HG02798 (cell line): ENCODE measurements at regions not wholly inside any gene's neighbourhood (a gene's known extent, or its start where the extent isn't known, plus 50 kb on each side); places are given as distances from the start of the nearest gene placed in this dataset.

Source experiments
- ATAC-seq: cut with Tn5 transposase; IDR thresholded peaks from one replicate; pipeline ENCODE4 v1.9.1; 2021; ENCODE audit warnings: mild to moderate bottlenecking; ENCODE audit not compliant: unreplicated experiment, poor library complexity

DNA sequence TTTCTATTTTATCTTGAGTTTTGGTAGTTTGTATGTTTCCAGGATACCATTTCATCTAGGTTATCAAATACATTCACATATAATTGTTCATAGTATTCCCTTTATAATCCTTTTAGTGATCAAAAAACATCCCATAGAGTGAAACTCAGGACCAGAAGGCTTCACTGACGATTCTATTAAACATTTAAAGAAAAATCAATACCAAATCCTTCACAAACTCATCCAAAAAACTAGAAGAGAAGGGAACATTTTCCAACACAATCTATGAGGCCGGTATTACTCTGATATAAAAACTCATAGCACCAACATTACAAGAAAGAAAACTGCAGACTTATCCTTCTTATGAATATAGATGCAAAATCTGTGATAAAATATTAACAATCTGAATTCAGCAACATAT lies 203.4 kb downstream of the ANKRD50 start:
- no peak for ATAC-seq

DNA sequence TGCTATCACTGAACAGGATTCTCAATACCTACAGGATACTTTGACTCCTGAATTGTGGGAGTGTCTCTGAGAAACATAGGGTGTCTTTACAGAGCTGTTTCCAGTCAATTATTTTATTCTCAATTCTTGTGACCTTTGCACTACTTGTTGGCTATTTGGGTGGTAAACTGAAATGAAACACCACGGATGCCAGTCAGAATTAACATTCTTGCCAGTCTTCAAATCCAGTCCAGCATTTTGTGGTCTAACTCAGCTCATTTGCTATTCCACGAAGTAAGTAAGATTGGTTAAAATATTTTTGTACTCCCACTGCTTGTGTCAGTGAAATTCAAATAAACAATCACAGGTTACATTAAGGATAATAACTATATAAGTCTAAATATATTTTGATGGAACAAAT lies 197.9 kb downstream of the ANKRD50 start:
- ATAC-seq: no peak

DNA sequence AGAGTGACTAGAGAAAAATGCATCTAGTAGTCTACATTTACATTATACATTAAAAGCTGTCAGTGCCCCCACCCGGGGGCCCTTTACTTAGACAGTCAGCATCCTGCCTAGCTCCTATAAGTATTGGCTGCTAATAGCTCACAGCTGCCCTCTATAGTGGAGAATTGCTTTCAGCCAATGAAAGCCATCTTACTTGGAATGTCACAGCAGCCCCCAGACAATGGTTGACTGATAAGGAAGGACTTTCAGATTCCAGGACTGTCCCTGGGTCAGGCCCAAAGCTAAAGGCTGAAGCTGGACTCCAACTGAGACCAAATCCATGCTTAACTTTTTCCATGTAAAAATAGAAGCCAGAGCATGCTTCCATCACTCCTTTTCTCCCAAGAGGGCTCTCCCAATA lies 196.9 kb downstream of the ANKRD50 start:
- no peak for ATAC-seq

DNA sequence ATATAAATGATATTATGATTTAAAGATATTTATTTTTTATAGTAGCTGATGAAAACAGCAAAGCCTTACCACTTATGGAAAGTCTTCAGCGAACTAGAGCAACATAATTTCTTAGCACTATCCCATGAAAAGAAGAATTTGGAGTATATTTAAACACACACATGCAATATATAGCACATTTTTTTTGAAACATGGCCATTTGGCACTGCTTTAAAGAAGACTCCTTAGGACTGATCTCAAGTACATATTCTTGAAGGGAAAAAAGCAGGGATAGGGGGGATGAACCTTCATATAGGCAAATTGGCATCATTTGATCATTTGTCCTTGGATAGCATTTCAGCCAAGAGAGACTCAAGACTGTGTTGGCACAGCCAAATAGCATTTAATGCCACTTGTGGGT lies 193.3 kb downstream of the ANKRD50 start:
- no peak for ATAC-seq

DNA sequence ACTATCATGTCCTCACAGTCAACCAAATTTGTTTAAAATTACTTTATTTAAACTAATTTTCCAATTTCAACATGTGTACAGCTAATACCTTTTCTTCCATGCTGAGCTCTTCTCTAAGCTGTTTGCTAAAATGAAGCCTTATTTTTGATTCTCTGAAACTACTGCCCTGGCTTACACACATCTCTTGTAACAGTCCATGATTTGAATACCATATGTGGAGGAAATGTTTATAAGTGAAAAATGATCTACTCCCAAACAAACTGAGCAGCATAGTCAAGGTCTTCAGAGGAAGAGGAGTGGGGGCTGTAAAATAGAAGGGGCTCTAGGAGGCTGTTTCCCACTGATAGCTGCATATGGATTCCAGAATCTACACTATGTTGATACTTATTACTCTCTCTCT lies 188.7 kb downstream of the ANKRD50 start:
- no peak for ATAC-seq

DNA sequence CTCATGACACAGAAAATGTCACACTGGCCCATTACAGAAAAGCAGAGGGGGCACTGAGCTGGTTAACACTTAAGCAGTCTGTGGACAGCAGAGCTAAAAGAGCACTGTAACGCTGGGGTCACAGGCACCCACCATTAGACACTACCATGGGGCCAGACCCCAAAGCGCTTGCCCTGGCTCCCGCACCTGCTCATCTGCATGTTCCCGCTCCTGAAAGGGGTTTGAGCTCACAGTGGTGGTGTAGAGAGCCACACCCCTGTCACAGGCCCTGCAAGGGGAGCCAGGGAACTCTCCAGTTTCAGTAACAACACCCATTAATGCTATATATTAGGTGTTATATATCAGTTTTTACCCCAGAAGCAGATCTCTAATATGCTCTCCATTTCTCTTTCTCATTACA lies 187.0 kb downstream of the ANKRD50 start:
- no peak for ATAC-seq

DNA sequence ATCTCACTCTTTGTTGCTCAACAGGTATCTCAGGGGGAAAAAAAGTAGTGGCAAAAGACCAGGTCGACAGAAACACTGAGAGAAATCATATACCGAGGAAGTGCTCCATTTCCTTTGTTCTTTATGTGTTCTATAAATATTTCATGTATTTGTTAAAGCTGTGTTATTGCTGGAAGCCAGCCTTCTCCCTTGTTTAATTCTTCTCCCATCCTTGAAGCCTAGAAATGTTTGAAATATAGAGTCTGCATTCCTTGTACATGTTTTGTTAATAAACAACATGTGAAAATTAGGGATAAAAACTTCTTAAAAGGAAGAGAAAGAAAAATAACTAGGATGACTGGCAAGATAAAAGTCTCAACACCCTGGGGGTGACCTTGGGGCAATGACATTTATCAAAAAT lies 186.2 kb downstream of the ANKRD50 start:
- no peak for ATAC-seq

DNA sequence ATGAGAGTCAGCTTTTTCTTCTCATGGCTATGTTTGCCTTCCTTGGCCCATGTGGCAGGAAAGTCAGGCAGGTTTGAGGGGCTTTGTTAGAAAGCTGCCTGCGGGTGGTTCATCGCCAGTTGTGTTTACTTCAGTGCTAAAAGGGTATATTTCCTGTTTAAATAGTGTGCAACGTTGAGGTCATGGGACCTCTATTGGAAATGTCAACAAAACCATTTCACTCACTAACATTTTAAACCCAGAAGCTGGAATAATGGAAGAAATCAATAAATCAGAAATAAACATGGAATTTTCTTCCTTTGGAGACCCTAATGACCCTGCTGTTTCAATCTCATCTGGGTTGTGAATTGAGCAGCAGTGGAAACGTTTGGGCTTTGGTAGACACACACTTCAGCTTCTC lies 185.8 kb downstream of the ANKRD50 start:
- no peak for ATAC-seq

DNA sequence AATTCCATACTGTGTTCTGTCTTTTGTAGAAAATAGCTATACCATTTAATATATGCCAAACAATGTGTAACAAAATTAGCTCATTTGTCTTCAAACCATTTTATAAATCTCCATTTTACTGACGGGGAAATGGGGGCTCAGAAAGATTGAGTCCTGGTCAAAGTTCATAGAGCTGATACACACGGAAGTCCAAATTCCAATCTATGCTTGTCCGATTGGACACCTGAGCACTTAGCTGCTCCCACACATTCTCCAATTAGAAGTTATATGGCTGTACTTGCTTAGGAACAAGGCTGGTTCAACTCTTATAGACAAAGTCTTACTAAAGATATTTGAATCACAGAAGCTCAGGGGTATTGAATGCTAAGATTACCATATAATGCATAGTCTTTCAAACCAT lies 185.2 kb downstream of the ANKRD50 start:
- ATAC-seq: no peak

DNA sequence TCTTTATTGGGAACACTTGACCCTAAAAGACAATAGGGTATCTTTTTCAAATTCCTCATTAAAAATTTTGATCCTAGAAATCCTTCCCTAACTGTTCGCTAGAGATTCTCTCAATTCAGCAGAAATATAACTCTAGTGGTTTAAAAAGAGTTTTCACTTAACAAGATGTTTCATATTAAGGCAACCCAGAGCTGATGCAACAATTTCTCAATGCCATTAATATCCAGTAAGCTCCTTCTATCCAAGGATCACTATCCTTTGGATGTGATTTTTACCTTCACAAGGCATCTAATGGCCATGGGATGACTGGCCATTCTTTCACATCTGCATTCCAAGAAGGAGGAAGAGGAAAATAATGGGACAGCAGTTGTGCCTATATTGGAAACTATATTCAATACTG lies 183.4 kb downstream of the ANKRD50 start:
- ATAC-seq: no peak

DNA sequence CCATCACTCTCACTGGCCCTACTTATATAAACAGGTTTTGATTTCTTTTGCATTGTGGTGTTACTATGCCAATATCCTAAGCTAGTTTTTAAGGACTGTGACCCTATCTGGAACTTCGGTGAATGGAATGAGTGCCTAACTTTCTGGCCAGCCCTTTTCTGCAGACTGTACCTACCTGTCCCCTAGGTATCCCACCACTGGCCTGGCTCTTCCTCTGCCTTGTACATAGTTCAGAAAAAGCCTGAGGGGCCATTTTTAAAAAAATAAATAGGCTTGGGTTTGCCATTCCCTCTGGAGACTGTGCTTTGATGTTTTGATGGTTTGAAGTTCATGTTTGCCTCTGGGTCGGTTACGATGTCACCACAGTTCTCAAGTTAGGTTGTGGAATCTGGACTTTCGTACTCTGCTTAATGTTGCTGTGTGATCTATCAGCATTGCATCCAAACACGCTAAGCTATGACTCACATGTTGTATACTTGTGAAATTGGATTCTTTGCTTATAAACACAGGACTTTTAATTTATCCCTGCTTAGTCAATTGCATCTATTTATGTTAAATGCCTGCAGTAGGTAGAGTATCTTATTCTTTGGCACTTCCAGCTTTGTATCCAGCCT lies 182.0 kb downstream of the ANKRD50 start:
- no peak for ATAC-seq

DNA sequence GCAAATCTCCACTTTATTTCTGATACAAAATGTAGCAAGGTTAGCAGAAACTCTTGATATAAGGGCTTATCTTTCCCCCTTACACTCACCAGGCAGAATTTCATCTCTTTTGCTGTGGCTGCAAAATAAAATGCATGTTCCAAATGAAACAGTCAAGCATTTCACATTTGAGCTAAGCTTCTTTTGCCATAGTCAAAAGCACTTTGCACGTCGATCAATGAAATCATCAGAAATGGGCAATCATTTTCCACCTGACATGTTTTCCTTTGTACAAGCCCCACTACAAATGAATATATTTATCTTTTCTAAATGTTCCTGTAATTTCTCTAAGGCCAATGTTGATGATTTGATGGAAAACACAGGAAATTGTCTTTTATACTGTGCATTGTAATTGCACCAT lies 178.4 kb downstream of the ANKRD50 start:
- no peak for ATAC-seq

DNA sequence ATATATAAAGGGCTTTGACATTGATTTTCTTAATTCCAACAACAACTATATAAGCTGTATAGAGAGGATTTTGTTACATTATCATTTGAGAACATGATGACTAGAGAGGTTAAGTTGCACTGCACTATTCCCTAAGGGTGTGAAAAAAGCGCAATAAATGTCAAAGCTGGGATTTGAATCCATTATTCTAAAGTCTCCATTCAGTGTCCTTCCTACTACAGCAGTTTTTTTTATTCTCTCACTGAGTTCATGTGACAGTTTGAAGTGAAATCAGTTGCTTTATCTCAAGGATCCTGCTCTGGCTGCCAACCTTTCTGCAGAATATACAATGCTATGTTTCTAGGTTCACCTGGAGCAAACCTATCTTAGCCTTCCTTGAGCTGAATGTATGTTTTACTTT lies 177.5 kb downstream of the ANKRD50 start:
- no peak for ATAC-seq

DNA sequence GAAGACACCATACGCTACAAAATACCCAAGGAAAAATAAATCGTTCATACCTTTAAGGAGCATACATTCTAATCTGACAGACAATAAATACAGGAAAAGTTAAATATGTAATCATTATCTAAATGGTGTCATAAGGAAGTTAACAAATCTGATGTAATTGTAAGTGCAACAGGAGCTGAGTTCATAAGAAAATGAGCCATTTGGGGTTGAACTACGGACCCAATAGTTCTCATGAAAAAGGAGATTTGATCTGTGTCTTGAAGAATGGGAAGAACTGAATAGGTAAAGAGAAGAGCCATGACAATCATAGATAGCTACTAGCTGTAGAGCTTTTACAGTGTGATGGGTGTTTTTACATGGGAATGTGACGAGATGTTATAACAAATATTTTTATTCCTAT lies 175.6 kb downstream of the ANKRD50 start:
- ATAC-seq: no peak

DNA sequence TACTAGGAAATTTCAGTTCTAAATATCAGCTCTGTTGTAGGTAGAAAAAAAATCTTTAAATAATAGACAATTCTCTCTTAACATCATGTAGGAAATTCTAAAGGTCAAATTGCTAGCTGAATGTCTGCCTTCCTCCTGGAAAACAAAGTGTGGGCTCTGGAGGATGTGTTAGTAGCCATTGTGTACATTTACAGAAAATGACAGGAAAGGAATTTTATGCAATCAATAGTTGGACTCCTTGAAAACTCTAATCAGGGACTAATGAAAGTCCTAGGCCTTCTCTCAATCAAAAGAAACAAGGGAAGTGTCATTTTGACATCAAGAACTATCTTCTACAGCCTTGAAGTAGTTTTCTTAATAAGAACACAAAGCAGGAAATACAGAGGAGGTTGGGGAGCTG lies 174.6 kb downstream of the ANKRD50 start:
- no peak for ATAC-seq

DNA sequence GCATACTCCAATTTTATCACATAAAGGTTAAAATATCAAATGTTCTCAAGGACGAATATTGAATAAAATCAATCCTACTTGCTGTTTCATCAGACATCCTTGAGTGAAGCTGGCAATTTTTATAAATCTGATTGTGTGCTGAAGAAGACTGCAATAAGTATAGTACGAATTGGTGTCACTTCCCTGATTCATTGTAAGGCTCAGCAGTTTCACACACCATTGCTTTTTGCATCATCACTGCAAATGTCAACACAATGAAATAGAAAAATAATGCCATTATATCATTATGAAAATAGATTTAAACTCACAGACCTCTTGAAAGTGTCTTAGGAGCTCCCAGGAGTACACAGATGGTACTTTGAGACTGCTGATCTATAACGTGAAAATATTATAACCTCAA lies 172.5 kb downstream of the ANKRD50 start:
- no peak for ATAC-seq

DNA sequence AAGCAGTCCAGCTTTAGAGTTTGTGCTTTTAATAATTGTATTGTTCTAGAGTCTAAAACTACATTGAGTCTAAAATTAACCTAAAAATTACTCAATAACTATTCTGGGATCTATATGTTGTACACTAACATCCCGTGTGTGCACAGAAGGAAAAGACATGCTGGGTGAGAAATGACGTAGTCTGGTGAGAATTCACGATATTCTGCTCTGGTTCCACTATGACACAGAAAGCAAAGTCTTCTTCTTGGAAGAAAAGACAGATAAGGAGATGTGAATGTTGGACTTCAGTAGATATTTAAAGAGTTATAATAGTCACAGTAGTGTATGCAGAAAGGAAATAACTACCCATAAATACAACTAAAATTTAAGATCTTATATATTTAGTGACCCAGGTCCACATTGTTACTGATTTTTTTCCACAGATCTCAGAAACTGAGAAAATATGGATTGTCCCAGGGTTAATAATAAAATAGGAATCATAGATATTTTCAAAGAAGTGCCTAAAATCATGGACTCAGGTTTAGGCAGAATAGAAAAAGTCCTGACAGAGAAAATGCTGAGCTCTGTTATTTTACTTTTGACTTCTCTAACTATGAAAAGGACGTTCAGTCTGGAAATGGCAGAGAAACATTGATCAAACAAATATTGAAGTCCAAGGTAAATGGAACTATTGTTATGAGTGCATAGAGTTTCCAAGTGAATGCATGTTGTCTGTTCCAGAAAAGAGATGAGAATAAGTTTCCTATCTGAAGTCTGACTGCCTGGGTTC lies 170.7 kb downstream of the ANKRD50 start:
- ATAC-seq: no peak

DNA sequence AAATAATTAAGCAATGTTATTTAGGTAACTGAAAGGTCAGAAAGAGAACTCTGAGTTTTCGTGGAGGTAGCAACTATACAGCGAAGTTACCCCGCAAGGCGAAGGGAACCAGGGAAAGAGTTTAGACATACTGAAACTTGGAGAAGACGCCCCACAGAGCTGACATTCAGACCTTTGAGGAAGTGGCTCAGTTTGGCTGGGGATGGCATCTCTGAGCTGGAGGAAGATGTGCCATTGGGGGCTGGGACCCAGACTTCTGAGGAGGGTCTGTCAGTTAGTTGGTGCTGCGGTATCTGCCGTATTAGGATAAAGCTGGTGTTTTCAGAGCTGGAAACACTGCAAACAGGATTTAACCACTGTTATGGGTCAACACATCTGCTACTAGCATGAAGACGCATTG lies 156.6 kb downstream of the ANKRD50 start:
- ATAC-seq: no peak

DNA sequence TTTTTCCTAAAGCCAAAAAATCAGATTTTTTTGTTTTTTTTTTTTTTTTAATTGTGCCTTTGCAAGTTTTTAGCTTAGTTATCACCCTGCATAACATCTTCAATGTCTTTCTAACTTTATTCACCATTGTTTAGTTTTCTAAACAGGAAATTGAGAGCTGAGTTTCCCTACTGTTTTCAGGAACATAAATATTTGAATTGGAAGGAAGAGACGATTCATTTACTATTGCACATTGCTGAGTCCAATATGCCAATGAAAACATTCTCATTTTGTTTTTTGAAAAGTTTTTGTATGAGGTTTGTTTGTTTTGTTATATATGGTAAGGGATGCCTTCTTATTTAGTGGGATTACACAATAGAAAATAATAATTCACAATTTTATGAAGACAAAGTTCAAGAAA lies 148.4 kb downstream of the ANKRD50 start:
- ATAC-seq: no peak

DNA sequence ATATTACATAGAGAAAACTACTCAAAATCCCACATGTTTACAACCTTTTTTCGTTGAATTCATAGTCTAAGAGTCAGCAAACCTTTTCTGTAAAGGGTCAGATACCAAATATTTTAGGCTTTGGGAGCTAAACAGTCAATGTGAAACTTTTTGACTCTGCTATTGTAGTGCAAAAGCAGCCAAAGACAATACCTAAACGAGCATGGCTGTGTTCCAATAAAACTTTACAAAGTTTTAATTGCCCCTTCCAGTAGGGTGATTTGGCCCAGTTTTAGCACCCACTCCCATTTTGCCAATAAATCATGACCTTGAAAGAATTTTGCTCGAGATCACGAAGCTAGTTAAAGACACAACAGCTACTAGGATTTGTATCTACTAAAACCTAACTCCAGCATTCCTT lies 147.2 kb downstream of the ANKRD50 start:
- ATAC-seq: no peak

DNA sequence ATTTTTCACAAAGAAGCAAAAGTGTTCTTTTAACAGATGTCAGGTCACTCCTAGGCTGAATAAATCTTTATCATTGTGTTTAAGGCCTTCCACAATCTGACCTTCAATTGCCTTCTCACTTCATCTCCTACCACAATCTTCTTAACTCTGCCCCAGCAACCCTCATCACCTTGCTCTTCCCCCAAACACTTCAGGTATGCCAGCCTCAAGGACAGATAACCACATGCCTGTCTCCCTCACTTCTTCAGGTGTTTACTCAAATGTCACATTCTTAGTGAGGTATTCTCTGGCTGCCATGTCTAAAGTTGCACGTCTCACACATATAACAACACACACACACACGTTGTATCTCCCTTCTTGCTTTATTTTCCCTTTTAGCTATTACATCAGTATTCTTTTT lies 146.5 kb downstream of the ANKRD50 start:
- ATAC-seq: no peak

DNA sequence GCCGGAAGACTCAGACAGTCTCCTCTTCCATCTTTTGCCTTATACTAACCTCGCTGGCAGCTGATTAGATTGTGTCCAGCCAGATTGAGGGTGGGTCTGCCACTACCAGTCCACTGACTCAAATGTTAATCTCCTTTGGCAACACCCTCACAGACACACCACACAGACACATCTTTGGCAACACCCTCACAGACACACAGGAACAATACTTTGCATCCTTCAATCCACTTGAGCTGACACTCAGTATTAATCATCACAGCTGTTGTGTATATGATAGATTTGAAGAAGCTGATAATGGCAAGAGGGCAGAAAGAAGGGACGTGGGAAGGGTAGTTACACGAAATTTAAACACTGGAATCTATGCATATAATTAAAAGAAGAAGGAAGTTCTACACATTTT lies 139.5 kb downstream of the ANKRD50 start:
- ATAC-seq: no peak
